ENCODE measurements at regions not wholly inside any gene's neighbourhood (a gene's known extent, or its start where the extent isn't known, plus 50 kb on each side); places are given as distances from the start of the nearest gene placed in this dataset.

DNA sequence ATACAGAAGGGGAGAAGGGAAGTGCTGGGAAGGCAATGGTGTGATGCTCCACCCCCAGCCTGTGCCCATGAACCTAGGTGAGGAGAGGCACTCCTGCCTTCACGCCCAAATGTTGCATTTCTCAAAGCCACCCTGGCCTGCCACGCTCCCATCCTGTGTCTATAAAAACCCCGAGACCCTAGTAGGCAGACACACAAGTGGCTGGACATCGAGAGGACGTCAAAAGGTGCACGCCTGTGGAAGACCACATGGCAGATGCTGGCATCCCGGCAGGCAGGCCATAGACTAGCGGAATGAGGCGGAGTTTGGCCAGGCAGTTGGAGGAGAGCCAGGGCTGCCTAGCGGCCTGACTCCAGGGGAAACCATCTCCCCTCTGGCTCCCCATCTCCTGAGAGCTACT, 1168.5 kb upstream of the ADGRL2 start:
- in situ Hi-C loops (cut with HindIII; ENCODE audit: extremely low pct_ligation_motif_present, low pct_unique_long_range_greater_than_20kb), result no loop called here
- TF ChIP-seq ZBTB1 (CRISPR knock-in tag; IDR thresholded peaks at IDR 0.05; ENCODE audit: borderline replicate concordance) (no peak), SIX1 (CRISPR knock-in tag; IDR thresholded peaks at IDR 0.05; ENCODE audit: borderline replicate concordance) (no peak), SMAD1 (CRISPR knock-in tag; IDR thresholded peaks at IDR 0.05; ENCODE audit: borderline replicate concordance, low read depth) (no peak)
- TF ChIP-seq, protein P1, sequence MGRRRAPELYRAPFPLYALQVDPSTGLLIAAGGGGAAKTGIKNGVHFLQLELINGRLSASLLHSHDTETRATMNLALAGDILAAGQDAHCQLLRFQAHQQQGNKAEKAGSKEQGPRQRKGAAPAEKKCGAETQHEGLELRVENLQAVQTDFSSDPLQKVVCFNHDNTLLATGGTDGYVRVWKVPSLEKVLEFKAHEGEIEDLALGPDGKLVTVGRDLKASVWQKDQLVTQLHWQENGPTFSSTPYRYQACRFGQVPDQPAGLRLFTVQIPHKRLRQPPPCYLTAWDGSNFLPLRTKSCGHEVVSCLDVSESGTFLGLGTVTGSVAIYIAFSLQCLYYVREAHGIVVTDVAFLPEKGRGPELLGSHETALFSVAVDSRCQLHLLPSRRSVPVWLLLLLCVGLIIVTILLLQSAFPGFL (CRISPR knock-in tag; IDR thresholded peaks at IDR 0.05), result no peak
- no peaks in the 10 kb centered on the region for H3K4me1 ChIP-seq (ENCODE audit: insufficient read depth, low read length)
- H3K79me2 ChIP-seq (ENCODE audit: insufficient read depth, low read length), result no peaks in the 10 kb centered on the region
- no peak for DNase-seq (ENCODE audit: low spot score)
- no peak overlapping the region for H3K9ac ChIP-seq (ENCODE audit: insufficient read depth, low read depth, low read length)
- H2AFZ ChIP-seq (ENCODE audit: low read length), result no peak overlapping the region
- no peak for FAIRE-seq
- H3K4me3 ChIP-seq (replicated peaks in 1 of 3; ENCODE audit: insufficient read depth in 1 of 3, low read depth in 2 of 3, low read length in 3 of 3), result no peak overlapping the region
- intact Hi-C loops (cut with micrococcal nuclease; ENCODE audit: unreplicated experiment), result no loop called here
- no peak overlapping the region for H3K27ac ChIP-seq (ENCODE audit: extremely low read length, insufficient read depth, low read length)
- no TSS peak for BruUV-seq (replicated peaks)
- POLR2A ChIA-PET, result no interaction called here
- H3K9me3 ChIP-seq (ENCODE audit: low read length), result peaks cover 90% of the 10 kb centered on the region
- no peak for ATAC-seq
- CTCF ChIA-PET (ENCODE audit: low intra/inter-chr PET ratio, low total read pairs), result no interaction called here
- no peaks in the 10 kb centered on the region for H3K27me3 ChIP-seq (ENCODE audit: control insufficient read depth in 1 of 2, insufficient read depth in 2 of 2, low read length in 2 of 2)
- H3K4me2 ChIP-seq (ENCODE audit: low read depth, low read length), result no peak overlapping the region
- no peaks in the 10 kb centered on the region for H3K36me3 ChIP-seq (replicated peaks in 1 of 2; ENCODE audit: control insufficient read depth in 1 of 2, insufficient read depth in 2 of 2, low read length in 2 of 2)
- no peaks in the 10 kb centered on the region for H4K20me1 ChIP-seq (ENCODE audit: insufficient read depth, low read length)
- 41% methylated on average over 10 of the region's 10 CpGs for WGBS (ENCODE audit: low lambda C conversion rate)

DNA sequence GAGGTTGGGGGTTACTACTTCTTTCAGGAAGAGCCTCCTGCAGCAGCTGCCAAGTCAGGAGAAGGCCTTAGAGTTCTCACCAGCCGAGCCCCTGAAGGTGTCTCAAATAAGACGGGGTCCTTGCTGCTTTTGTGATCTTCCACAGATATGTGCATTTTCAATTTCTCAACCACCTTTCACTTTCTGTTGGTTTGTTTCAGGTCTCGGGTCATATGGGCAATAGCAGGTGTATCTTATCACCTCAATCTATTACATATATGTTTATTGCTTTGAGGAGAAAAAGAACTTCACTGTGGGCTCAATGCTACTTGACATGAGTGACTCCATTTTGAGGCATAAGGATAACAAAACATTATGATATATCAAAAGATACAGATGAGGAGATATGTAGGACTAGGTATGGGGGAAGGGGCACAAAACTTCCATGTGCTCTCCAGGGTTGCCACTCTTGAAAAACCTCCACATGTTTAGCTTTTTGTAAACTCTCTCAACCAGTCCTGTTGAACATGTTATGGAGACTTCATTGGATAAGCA, 1171.4 kb upstream of the ADGRL2 start:
- H3K9me3 ChIP-seq (ENCODE audit: low read length), result peaks cover 87% of the 10 kb centered on the region
- FAIRE-seq (no peak), DNase-seq (ENCODE audit: low spot score) (no peak), ATAC-seq (no peak)
- no peaks in the 10 kb centered on the region for H3K4me1 ChIP-seq (ENCODE audit: insufficient read depth, low read length)
- H4K20me1 ChIP-seq (ENCODE audit: insufficient read depth, low read length), result no peaks in the 10 kb centered on the region
- POLR2A ChIA-PET, result no interaction called here
- intact Hi-C loops (cut with micrococcal nuclease; ENCODE audit: unreplicated experiment) (no loop called here), in situ Hi-C loops (cut with HindIII; ENCODE audit: extremely low pct_ligation_motif_present, low pct_unique_long_range_greater_than_20kb) (no loop called here)
- H3K79me2 ChIP-seq (ENCODE audit: insufficient read depth, low read length), result no peaks in the 10 kb centered on the region
- no TSS peak for BruUV-seq (replicated peaks)
- H3K36me3 ChIP-seq (replicated peaks in 1 of 2; ENCODE audit: control insufficient read depth in 1 of 2, insufficient read depth in 2 of 2, low read length in 2 of 2), result no peaks in the 10 kb centered on the region
- no peak overlapping the region for H3K4me3 ChIP-seq (replicated peaks in 1 of 3; ENCODE audit: insufficient read depth in 1 of 3, low read depth in 2 of 3, low read length in 3 of 3)
- 1% methylated on average over 3 of the region's 3 CpGs for WGBS (ENCODE audit: low lambda C conversion rate)
- no peaks in the 10 kb centered on the region for H3K27me3 ChIP-seq (ENCODE audit: control insufficient read depth in 1 of 2, insufficient read depth in 2 of 2, low read length in 2 of 2)
- H2AFZ ChIP-seq (ENCODE audit: low read length), result no peak overlapping the region
- CTCF ChIA-PET (ENCODE audit: low intra/inter-chr PET ratio, low total read pairs), result no interaction called here
- no peak overlapping the region for H3K4me2 ChIP-seq (ENCODE audit: low read depth, low read length)
- no peak overlapping the region for H3K9ac ChIP-seq (ENCODE audit: insufficient read depth, low read depth, low read length)
- H3K27ac ChIP-seq (ENCODE audit: extremely low read length, insufficient read depth, low read length), result no peak overlapping the region
- TF ChIP-seq ZNF737 (CRISPR knock-in tag; IDR thresholded peaks at IDR 0.05; ENCODE audit: borderline replicate concordance) (no peak), ZBTB7A (CRISPR knock-in tag; IDR thresholded peaks at IDR 0.05) (no peak), ZMAT3 (CRISPR knock-in tag; conservative IDR thresholded peaks at IDR 0.05) (no peak), ZBTB7B (CRISPR knock-in tag; IDR thresholded peaks at IDR 0.05) (no peak), EED (CRISPR knock-in tag; IDR thresholded peaks at IDR 0.05) (no peak), NR2F1 (CRISPR knock-in tag; IDR thresholded peaks at IDR 0.05) (no peak)
- TF ChIP-seq, protein P2, sequence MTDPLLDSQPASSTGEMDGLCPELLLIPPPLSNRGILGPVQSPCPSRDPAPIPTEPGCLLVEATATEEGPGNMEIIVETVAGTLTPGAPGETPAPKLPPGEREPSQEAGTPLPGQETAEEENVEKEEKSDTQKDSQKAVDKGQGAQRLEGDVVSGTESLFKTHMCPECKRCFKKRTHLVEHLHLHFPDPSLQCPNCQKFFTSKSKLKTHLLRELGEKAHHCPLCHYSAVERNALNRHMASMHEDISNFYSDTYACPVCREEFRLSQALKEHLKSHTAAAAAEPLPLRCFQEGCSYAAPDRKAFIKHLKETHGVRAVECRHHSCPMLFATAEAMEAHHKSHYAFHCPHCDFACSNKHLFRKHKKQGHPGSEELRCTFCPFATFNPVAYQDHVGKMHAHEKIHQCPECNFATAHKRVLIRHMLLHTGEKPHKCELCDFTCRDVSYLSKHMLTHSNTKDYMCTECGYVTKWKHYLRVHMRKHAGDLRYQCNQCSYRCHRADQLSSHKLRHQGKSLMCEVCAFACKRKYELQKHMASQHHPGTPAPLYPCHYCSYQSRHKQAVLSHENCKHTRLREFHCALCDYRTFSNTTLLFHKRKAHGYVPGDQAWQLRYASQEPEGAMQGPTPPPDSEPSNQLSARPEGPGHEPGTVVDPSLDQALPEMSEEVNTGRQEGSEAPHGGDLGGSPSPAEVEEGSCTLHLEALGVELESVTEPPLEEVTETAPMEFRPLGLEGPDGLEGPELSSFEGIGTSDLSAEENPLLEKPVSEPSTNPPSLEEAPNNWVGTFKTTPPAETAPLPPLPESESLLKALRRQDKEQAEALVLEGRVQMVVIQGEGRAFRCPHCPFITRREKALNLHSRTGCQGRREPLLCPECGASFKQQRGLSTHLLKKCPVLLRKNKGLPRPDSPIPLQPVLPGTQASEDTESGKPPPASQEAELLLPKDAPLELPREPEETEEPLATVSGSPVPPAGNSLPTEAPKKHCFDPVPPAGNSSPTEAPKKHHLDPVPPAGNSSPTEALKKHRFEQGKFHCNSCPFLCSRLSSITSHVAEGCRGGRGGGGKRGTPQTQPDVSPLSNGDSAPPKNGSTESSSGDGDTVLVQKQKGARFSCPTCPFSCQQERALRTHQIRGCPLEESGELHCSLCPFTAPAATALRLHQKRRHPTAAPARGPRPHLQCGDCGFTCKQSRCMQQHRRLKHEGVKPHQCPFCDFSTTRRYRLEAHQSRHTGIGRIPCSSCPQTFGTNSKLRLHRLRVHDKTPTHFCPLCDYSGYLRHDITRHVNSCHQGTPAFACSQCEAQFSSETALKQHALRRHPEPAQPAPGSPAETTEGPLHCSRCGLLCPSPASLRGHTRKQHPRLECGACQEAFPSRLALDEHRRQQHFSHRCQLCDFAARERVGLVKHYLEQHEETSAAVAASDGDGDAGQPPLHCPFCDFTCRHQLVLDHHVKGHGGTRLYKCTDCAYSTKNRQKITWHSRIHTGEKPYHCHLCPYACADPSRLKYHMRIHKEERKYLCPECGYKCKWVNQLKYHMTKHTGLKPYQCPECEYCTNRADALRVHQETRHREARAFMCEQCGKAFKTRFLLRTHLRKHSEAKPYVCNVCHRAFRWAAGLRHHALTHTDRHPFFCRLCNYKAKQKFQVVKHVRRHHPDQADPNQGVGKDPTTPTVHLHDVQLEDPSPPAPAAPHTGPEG (CRISPR knock-in tag; IDR thresholded peaks at IDR 0.05), result no peak

All from HepG2 (cell line).